Activated naive CD4-positive, alpha-beta T cell treated with anti-CD3 and anti-CD28 coated beads, Interleukin-2, amount 10 ng/mL, durations not matched to agents 7 days and 5 days (primary cell): ENCODE measurements at regions not wholly inside any gene's neighbourhood (a gene's known extent, or its start where the extent isn't known, plus 50 kb on each side); places are given as distances from the start of the nearest gene placed in this dataset.

ENCODE experiments used
- CTCF ChIA-PET: fragments of 350-600 bp; sonication (Branson Sonifier 250); formaldehyde crosslinking; loops from one replicate; lab custom pipeline; 2021; ENCODE audit warnings: antibody characterized with exemption; lab: Charles Lee
- DNase-seq: peaks from one replicate; pipeline ENCODE4 v3.0.0-alpha.2; 2020
- H3K27ac Mint-ChIP-seq: one replicate; pipeline ENCODE4 v1.8.0; 2021; ENCODE audit warnings: mild to moderate bottlenecking, moderate library complexity, mixed read lengths
- H3K27me3 Mint-ChIP-seq: one replicate; pipeline ENCODE4 v1.8.0; 2021; ENCODE audit warnings: mild to moderate bottlenecking, mixed read lengths
- H3K36me3 Mint-ChIP-seq: one replicate; pipeline ENCODE4 v1.8.0; 2021; ENCODE audit warnings: mixed read lengths
- H3K4me1 Mint-ChIP-seq: one replicate; pipeline ENCODE4 v1.8.0; 2021; ENCODE audit warnings: mixed read lengths
- H3K4me3 Mint-ChIP-seq: one replicate; pipeline ENCODE4 v1.8.0; 2021; ENCODE audit warnings: mild to moderate bottlenecking, moderate library complexity, mixed read lengths
- H3K9me3 Mint-ChIP-seq: one replicate; pipeline ENCODE4 v1.8.0; 2021; ENCODE audit warnings: mixed read lengths

GRCh38 chr3:116767726-116768125 is 58.1 kb downstream of the TUSC7 start:
- H3K4me1 Mint-ChIP-seq = no peaks in the 10 kb centered on the region
- H3K9me3 Mint-ChIP-seq = no peaks in the 10 kb centered on the region
- no peak overlapping the region for H3K27ac Mint-ChIP-seq
- CTCF ChIA-PET = no interaction called here
- no peak overlapping the region for H3K4me3 Mint-ChIP-seq
- no peaks in the 10 kb centered on the region for H3K36me3 Mint-ChIP-seq
- no peak for DNase-seq
- no peaks in the 10 kb centered on the region for H3K27me3 Mint-ChIP-seq

- no peak overlapping the region for H3K4me3 Mint-ChIP-seq
- H3K27ac Mint-ChIP-seq = no peak overlapping the region
- DNase-seq = peak; percentile 60
Observed at GRCh38 chr3:116770815-116771450, 61.4 kb downstream of the TUSC7 start.

GRCh38 chr3:116776880-116777785 is 67.6 kb downstream of the TUSC7 start:
- Mint-ChIP-seq H3K36me3 (no peaks in the 10 kb centered on the region), H3K4me3 (no peak overlapping the region), H3K4me1 (no peaks in the 10 kb centered on the region)

More at GRCh38 chr3:116770815-116771450, 61.4 kb downstream of the TUSC7 start:
- Mint-ChIP-seq H3K27me3 (no peaks in the 10 kb centered on the region), H3K36me3 (no peaks in the 10 kb centered on the region), H3K9me3 (no peaks in the 10 kb centered on the region), H3K4me1 (no peaks in the 10 kb centered on the region)
- CTCF ChIA-PET = interaction anchor here (0.6 to 2.0 kb wide), 8 partner anchors 8 to 1227 kb away, joined by 3 to 9 read pairs (median 4); no protein-coding TSS in a partner anchor

GRCh38 chr3:116785226-116785625 is 75.6 kb downstream of the TUSC7 start:
- DNase-seq = no peak
- Mint-ChIP-seq H3K9me3 (no peaks in the 10 kb centered on the region), H3K36me3 (no peaks in the 10 kb centered on the region), H3K27me3 (no peaks in the 10 kb centered on the region), H3K27ac (no peak overlapping the region), H3K4me1 (no peaks in the 10 kb centered on the region), H3K4me3 (no peak overlapping the region)
- CTCF ChIA-PET = no interaction called here

More at GRCh38 chr3:116776880-116777785, 67.6 kb downstream of the TUSC7 start:
- Mint-ChIP-seq H3K27ac (no peak overlapping the region), H3K27me3 (no peaks in the 10 kb centered on the region), H3K9me3 (no peaks in the 10 kb centered on the region)
- no peak for DNase-seq
- CTCF ChIA-PET = no interaction called here

GRCh38 chr3:116802651-116803050 is 93.1 kb downstream of the TUSC7 start:
- Mint-ChIP-seq H3K36me3 (no peaks in the 10 kb centered on the region), H3K9me3 (peaks cover 3% of the 10 kb centered on the region), H3K4me1 (no peaks in the 10 kb centered on the region), H3K4me3 (no peak overlapping the region), H3K27me3 (no peaks in the 10 kb centered on the region), H3K27ac (no peak overlapping the region)
- no peak for DNase-seq
- CTCF ChIA-PET = no interaction called here

GRCh38 chr3:116806351-116806750 is 96.8 kb downstream of the TUSC7 start:
- Mint-ChIP-seq H3K4me3 (no peak overlapping the region), H3K9me3 (peaks cover 10% of the 10 kb centered on the region), H3K27ac (no peak overlapping the region), H3K27me3 (no peaks in the 10 kb centered on the region), H3K4me1 (no peaks in the 10 kb centered on the region), H3K36me3 (no peaks in the 10 kb centered on the region)
- CTCF ChIA-PET = interaction anchor here (1.2 kb wide), 1 partner anchor 36 kb away, joined by 3 read pairs; no protein-coding TSS in a partner anchor
- no peak for DNase-seq

GRCh38 chr3:116808725-116809124 is 99.1 kb downstream of the TUSC7 start:
- Mint-ChIP-seq H3K4me1 (no peaks in the 10 kb centered on the region), H3K27me3 (no peaks in the 10 kb centered on the region), H3K4me3 (no peak overlapping the region), H3K27ac (no peak overlapping the region), H3K9me3 (peaks cover 11% of the 10 kb centered on the region), H3K36me3 (no peaks in the 10 kb centered on the region)
- CTCF ChIA-PET = no interaction called here
- DNase-seq = no peak

GRCh38 chr3:116809208-116809607 is 99.6 kb downstream of the TUSC7 start:
- CTCF ChIA-PET = no interaction called here
- Mint-ChIP-seq H3K4me3 (no peak overlapping the region), H3K36me3 (no peaks in the 10 kb centered on the region), H3K27ac (no peak overlapping the region), H3K9me3 (peaks cover 11% of the 10 kb centered on the region), H3K4me1 (no peaks in the 10 kb centered on the region), H3K27me3 (no peaks in the 10 kb centered on the region)
- no peak for DNase-seq

- H3K4me3 Mint-ChIP-seq = no peak overlapping the region
- no peaks in the 10 kb centered on the region for H3K36me3 Mint-ChIP-seq
- H3K9me3 Mint-ChIP-seq = peaks cover 11% of the 10 kb centered on the region
- no peaks in the 10 kb centered on the region for H3K27me3 Mint-ChIP-seq
- no peak overlapping the region for H3K27ac Mint-ChIP-seq
- H3K4me1 Mint-ChIP-seq = no peaks in the 10 kb centered on the region
- no peak for DNase-seq
- CTCF ChIA-PET = no interaction called here
Observed at GRCh38 chr3:116811754-116812153, 102.2 kb downstream of the TUSC7 start.

GRCh38 chr3:116812949-116813348 is 103.4 kb downstream of the TUSC7 start:
- CTCF ChIA-PET = no interaction called here
- H3K4me1 Mint-ChIP-seq = no peaks in the 10 kb centered on the region
- no peaks in the 10 kb centered on the region for H3K36me3 Mint-ChIP-seq
- H3K27ac Mint-ChIP-seq = no peak overlapping the region
- no peak overlapping the region for H3K4me3 Mint-ChIP-seq
- H3K27me3 Mint-ChIP-seq = no peaks in the 10 kb centered on the region
- DNase-seq = no peak
- peaks cover 7% of the 10 kb centered on the region for H3K9me3 Mint-ChIP-seq

- no peak for DNase-seq
- no peak overlapping the region for H3K27ac Mint-ChIP-seq
- H3K4me1 Mint-ChIP-seq = no peaks in the 10 kb centered on the region
- H3K9me3 Mint-ChIP-seq = peaks cover 5% of the 10 kb centered on the region
- no peak overlapping the region for H3K4me3 Mint-ChIP-seq
- H3K36me3 Mint-ChIP-seq = no peaks in the 10 kb centered on the region
- no peaks in the 10 kb centered on the region for H3K27me3 Mint-ChIP-seq
- CTCF ChIA-PET = no interaction called here
Observed at GRCh38 chr3:116815321-116815720, 105.7 kb downstream of the TUSC7 start.

- Mint-ChIP-seq H3K36me3 (no peaks in the 10 kb centered on the region), H3K4me1 (no peaks in the 10 kb centered on the region), H3K9me3 (peaks cover 3% of the 10 kb centered on the region), H3K4me3 (no peak overlapping the region), H3K27me3 (no peaks in the 10 kb centered on the region), H3K27ac (no peak overlapping the region)
- no peak for DNase-seq
- CTCF ChIA-PET = no interaction called here
Observed at GRCh38 chr3:116815831-116816588, 106.4 kb downstream of the TUSC7 start.

- Mint-ChIP-seq H3K36me3 (no peaks in the 10 kb centered on the region), H3K4me3 (no peak overlapping the region), H3K27me3 (no peaks in the 10 kb centered on the region), H3K4me1 (no peaks in the 10 kb centered on the region), H3K27ac (no peak overlapping the region), H3K9me3 (no peaks in the 10 kb centered on the region)
- DNase-seq = no peak
- CTCF ChIA-PET = no interaction called here
Observed at GRCh38 chr3:116821371-116821770, 111.8 kb downstream of the TUSC7 start.

GRCh38 chr3:116824208-116824607 is 114.6 kb downstream of the TUSC7 start:
- H3K9me3 Mint-ChIP-seq = no peaks in the 10 kb centered on the region
- no peak overlapping the region for H3K27ac Mint-ChIP-seq
- DNase-seq = no peak
- H3K36me3 Mint-ChIP-seq = no peaks in the 10 kb centered on the region
- no peak overlapping the region for H3K4me3 Mint-ChIP-seq
- H3K27me3 Mint-ChIP-seq = no peaks in the 10 kb centered on the region
- no peaks in the 10 kb centered on the region for H3K4me1 Mint-ChIP-seq
- CTCF ChIA-PET = no interaction called here
